Prostate gland (tissue), 2 donors: ENCODE measurements at regions not wholly inside any gene's neighbourhood (a gene's known extent, or its start where the extent isn't known, plus 50 kb on each side); places are given as distances from the start of the nearest gene placed in this dataset.
A peak's percentile ranks its signal among the peaks of the same experiment; 100 is the strongest.

Experiments
- DNase-seq: peaks from one replicate; pipeline ENCODE4 v3.0.0-alpha.2; 2019; ENCODE audit warnings: low spot score
- H3K27ac ChIP-seq, 2 donors: fragments of 200-600 bp; sonication (generic); 2 replicates each; pipeline ENCODE4 v1.5.1; 2017 to 2019
- H3K27me3 ChIP-seq: fragments of 200-600 bp; sonication (generic); replicated peaks from 2 replicates; pipeline ENCODE4 v1.5.1; 2019; ENCODE audit not compliant: insufficient read depth
- H3K36me3 ChIP-seq, 2 donors: fragments of 200-600 bp; sonication (generic); 1 replicate in 1 of 2; 2 replicates in 1 of 2; pipeline versions ENCODE4 v1.5.1 to v1.8.1; 2017 to 2019
- H3K4me1 ChIP-seq: fragments of 200-600 bp; sonication (generic); replicated peaks from 2 replicates; pipeline ENCODE4 v1.5.1; 2019
- H3K4me3 ChIP-seq, 2 donors: fragments of 200-600 bp; sonication (generic); 2 replicates each; pipeline ENCODE4 v1.5.1; 2017 to 2019
- H3K9me3 ChIP-seq: fragments of 200-600 bp; sonication (generic); 2 replicates; pipeline ENCODE4 v1.5.1; 2017
- CTCF ChIP-seq, 4 experiments: fragments of 200-600 bp in 2 of 4; fragments of 450-650 bp in 2 of 4; sonication (generic) in 2 of 4; IDR thresholded peaks; 1 replicate in 3 of 4; 2 replicates in 1 of 4; pipeline ENCODE4 v1.5.1; 2016 to 2019; ENCODE audit warnings: antibody characterized with exemption in 4 of 4, mild to moderate bottlenecking in 2 of 4, moderate library complexity in 2 of 4
- POLR2A ChIP-seq: fragments of 450-650 bp; IDR thresholded peaks from one replicate; pipeline ENCODE4 v1.6.1; 2016; ENCODE audit warnings: antibody characterized with exemption, mild to moderate bottlenecking
- POLR2AphosphoS5 ChIP-seq: sonication (generic); formaldehyde crosslinking; IDR thresholded peaks from one replicate; pipeline ENCODE4 v1.6.1; 2017; ENCODE audit warnings: antibody characterized with exemption
- WGBS: methylation state at CpG from one replicate; pipeline ENCODE4 v1.1.5; 2018; 5-methylcytosine and 5-hydroxymethylcytosine counted together
- intact Hi-C: fragments of 100-400 bp; cut with DNase I; formaldehyde crosslinking; loops from one replicate; pipeline ENCODE4 v1.14.2; 2022

- peak overlapping the region; percentile 54 to 82 for H3K27ac ChIP-seq
- peak; percentile 92 for DNase-seq
- peaks cover 4% of the 10 kb centered on the region for H3K4me1 ChIP-seq
- TF ChIP-seq POLR2AphosphoS5 (peak; percentile 100), POLR2A (no peak)
- H3K27me3 ChIP-seq, result no peaks in the 10 kb centered on the region
- intact Hi-C loops, result no loop called here
- no peaks in the 10 kb centered on the region for H3K9me3 ChIP-seq
- 19% methylated on average over 12 of the region's 12 CpGs for WGBS
- no peaks in the 10 kb centered on the region for H3K36me3 ChIP-seq
- no peak overlapping the region for H3K4me3 ChIP-seq
These were observed 148.0 kb upstream of the TBL1XR1 start for GRCh38 chr3:177345049-177345972.

GRCh38 chr3:177345973-177346503, 148.8 kb upstream of the TBL1XR1 start:
- intact Hi-C loops, result no loop called here
- H3K27ac ChIP-seq, result peak overlapping the region; percentile 54 to 82

GRCh38 chr3:177346878-177347277, 149.6 kb upstream of the TBL1XR1 start:
- no peak for DNase-seq
- no peaks in the 10 kb centered on the region for H3K27me3 ChIP-seq
- intact Hi-C loops, result no loop called here
- TF ChIP-seq CTCF (IDR thresholded peaks at IDR 0.05) (no peak), POLR2A (no peak), POLR2AphosphoS5 (no peak)
- no peak overlapping the region for H3K27ac ChIP-seq
- H3K9me3 ChIP-seq, result no peaks in the 10 kb centered on the region
- H3K4me3 ChIP-seq, result no peak overlapping the region
- H3K36me3 ChIP-seq, result no peaks in the 10 kb centered on the region
- H3K4me1 ChIP-seq, result peaks cover 4% of the 10 kb centered on the region

More at GRCh38 chr3:177345973-177346503, 148.8 kb upstream of the TBL1XR1 start:
- Histone ChIP-seq H3K36me3 (no peaks in the 10 kb centered on the region), H3K4me1 (peaks cover 4% of the 10 kb centered on the region), H3K9me3 (no peaks in the 10 kb centered on the region), H3K4me3 (no peak overlapping the region), H3K27me3 (no peaks in the 10 kb centered on the region)
- TF ChIP-seq POLR2AphosphoS5 (no peak), POLR2A (no peak), CTCF (IDR thresholded peaks at IDR 0.05) (no peak)
- DNase-seq, result no peak

GRCh38 chr3:177347611-177348010, 150.3 kb upstream of the TBL1XR1 start:
- Histone ChIP-seq H3K4me1 (peaks cover 4% of the 10 kb centered on the region), H3K27me3 (no peaks in the 10 kb centered on the region), H3K36me3 (no peaks in the 10 kb centered on the region), H3K4me3 (no peak overlapping the region), H3K27ac (no peak overlapping the region), H3K9me3 (no peaks in the 10 kb centered on the region)
- TF ChIP-seq CTCF (IDR thresholded peaks at IDR 0.05) (no peak), POLR2AphosphoS5 (no peak), POLR2A (no peak)
- no peak for DNase-seq
- WGBS, result 94% methylated on average over 1 of the region's 1 CpG
- intact Hi-C loops, result no loop called here

GRCh38 chr3:177348974-177349373, 151.7 kb upstream of the TBL1XR1 start:
- TF ChIP-seq POLR2AphosphoS5 (no peak), CTCF (IDR thresholded peaks at IDR 0.05) (no peak), POLR2A (no peak)
- Histone ChIP-seq H3K27ac (no peak overlapping the region), H3K9me3 (no peaks in the 10 kb centered on the region), H3K4me3 (no peak overlapping the region), H3K36me3 (no peaks in the 10 kb centered on the region), H3K4me1 (peaks cover 4% of the 10 kb centered on the region), H3K27me3 (no peaks in the 10 kb centered on the region)
- intact Hi-C loops, result no loop called here
- DNase-seq, result no peak
- WGBS, result 84% methylated on average over 2 of the region's 2 CpGs
